HepG2 (cell line): ENCODE measurements at regions not wholly inside any gene's neighbourhood (a gene's known extent, or its start where the extent isn't known, plus 50 kb on each side); places are given as distances from the start of the nearest gene placed in this dataset.

Experiments used
- CBFB ChIP-seq: sonication (generic); formaldehyde crosslinking; IDR thresholded peaks from 2 replicates; pipeline ENCODE4 v1.4.0; 2020; ENCODE audit warnings: missing genetic modification reagents
- EZH2 ChIP-seq: conservative IDR thresholded peaks from 2 replicates; pipeline ENCODE4 v1.6.1; 2012; ENCODE audit warnings: mild to moderate bottlenecking, low read depth, low read length, moderate library complexity
- GABPA ChIP-seq, 2 experiments: IDR thresholded peaks; 2 replicates each; pipeline ENCODE4 v1.6.1; 2011 to 2016; ENCODE audit warnings: low read depth in 2 of 2, low read length in 1 of 2, missing biosample characterization in 1 of 2, missing genetic modification characterization in 1 of 2
- MAFK ChIP-seq, 2 experiments: IDR thresholded peaks in 1 of 2; conservative IDR thresholded peaks in 1 of 2; 2 replicates each; pipeline ENCODE4 v1.6.1; 2011; ENCODE audit warnings: improper control_type of control experiment in 2 of 2, low read length in 2 of 2
- THAP11 ChIP-seq: IDR thresholded peaks from 2 replicates; pipeline ENCODE4 v1.6.1; 2016; ENCODE audit warnings: missing biosample characterization, missing genetic modification reagents
- ZBTB7A ChIP-seq: sonication (generic); formaldehyde crosslinking; IDR thresholded peaks from 2 replicates; pipeline ENCODE4 v1.8.0; 2022; ENCODE audit warnings: mild to moderate bottlenecking, missing genetic modification reagents
- ZNF292 ChIP-seq: sonication (generic); formaldehyde crosslinking; IDR thresholded peaks from 2 replicates; pipeline ENCODE4 v1.8.1; 2022; ENCODE audit warnings: mild to moderate bottlenecking, low read depth, missing genetic modification reagents, borderline replicate concordance
- TF ChIP-seq, protein P1 (sequence below): sonication (generic); formaldehyde crosslinking; IDR thresholded peaks from 2 replicates; pipeline ENCODE4 v1.8.1; 2023; ENCODE audit warnings: mild to moderate bottlenecking, inconsistent platforms, moderate library complexity, missing genetic modification reagents, borderline replicate concordance
- TF ChIP-seq, protein P2 (sequence below): sonication (generic); formaldehyde crosslinking; IDR thresholded peaks from 2 replicates; pipeline ENCODE4 v1.8.1; 2023; ENCODE audit warnings: mild to moderate bottlenecking, moderate library complexity, missing genetic modification reagents

GRCh38 chr17:12320286-12320685 is 299.6 kb downstream of the MAP2K4 start:
- TF ChIP-seq THAP11 (CRISPR knock-in tag) (no peak), GABPA (IDR thresholded peaks at IDR 0.05; ENCODE audit: low read depth, low read length) (no peak), GABPA (CRISPR knock-in tag; IDR thresholded peaks at IDR 0.05; ENCODE audit: low read depth) (no peak), ZNF292 (no peak), MAFK (conservative IDR thresholded peaks at IDR 0.05 in 1 of 2, IDR thresholded peaks at IDR 0.05 in 1 of 2; ENCODE audit: low read length in 2 of 2) (no peak), CBFB (CRISPR knock-in tag) (no peak), ZBTB7A (CRISPR knock-in tag) (no peak), EZH2 (no peak)
- TF ChIP-seq, protein P1, sequence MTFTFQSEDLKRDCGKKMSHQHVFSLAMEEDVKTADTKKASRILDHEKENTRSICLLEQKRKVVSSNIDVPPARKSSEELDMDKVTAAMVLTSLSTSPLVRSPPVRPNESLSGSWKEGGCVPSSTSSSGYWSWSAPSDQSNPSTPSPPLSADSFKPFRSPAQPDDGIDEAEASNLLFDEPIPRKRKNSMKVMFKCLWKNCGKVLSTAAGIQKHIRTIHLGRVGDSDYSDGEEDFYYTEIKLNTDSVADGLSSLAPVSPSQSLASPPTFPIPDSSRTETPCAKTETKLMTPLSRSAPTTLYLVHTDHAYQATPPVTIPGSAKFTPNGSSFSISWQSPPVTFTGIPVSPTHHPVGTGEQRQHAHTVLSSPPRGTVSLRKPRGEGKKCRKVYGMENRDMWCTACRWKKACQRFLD (CRISPR knock-in tag): no peak
- TF ChIP-seq, protein P2, sequence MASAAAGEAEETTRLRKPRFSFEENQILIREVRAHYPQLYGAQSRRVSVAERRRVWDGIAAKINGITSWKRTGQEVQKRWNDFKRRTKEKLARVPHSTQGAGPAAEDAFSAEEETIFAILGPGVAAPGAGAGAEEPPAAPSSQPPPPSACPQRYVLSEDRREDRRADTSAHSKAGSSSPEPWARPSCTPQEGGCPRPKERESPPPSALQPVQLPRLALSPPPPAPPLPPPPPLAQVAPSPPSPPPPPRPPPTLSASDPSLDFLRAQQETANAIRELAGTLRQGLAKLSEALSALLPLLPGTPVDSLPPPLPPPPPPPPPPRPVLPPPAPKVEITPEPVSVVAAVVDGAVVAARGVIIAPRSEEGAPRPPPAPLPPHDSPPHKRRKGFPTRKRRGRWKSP (CRISPR knock-in tag): no peak
